ENCODE measurements at regions not wholly inside any gene's neighbourhood (a gene's known extent, or its start where the extent isn't known, plus 50 kb on each side); places are given as distances from the start of the nearest gene placed in this dataset.

DNA sequence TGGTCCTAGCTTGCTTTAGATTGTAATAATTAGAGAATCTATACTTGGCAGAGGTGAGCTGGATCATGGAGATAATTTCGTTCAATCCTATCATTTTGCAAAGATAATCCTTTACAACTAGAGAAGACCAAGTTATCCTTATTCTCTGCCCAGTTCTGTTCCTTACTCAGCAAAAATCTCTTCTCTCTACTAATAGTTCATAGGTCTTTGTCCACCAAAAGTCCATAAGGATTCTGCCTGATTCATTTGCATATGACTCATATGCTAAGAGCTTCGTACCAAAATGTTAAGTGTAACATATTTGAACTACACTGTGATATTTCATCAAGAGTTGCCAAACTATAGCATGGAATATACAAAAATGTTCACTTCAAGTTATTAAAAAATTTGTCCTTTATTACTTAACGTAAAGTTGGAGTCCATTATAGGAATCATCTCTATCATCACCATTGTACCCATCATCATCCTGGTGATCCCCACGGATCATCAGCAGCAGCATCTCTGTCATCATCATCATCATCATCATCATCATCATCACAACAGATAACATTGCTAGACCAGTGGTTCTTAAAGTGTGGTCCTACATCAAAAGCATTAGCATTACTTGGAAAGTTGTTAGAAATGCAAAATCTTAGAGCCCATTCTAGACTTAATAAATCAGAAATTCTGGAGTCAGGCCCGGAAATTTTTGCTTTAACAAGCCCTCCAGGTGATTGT, 463.0 kb downstream of the DHX35 start:
- DNase-seq (ENCODE audit: low spot score) (no peak), ATAC-seq (ENCODE audit: low FRiP score) (no peak)
- TF ChIP-seq, protein P1, sequence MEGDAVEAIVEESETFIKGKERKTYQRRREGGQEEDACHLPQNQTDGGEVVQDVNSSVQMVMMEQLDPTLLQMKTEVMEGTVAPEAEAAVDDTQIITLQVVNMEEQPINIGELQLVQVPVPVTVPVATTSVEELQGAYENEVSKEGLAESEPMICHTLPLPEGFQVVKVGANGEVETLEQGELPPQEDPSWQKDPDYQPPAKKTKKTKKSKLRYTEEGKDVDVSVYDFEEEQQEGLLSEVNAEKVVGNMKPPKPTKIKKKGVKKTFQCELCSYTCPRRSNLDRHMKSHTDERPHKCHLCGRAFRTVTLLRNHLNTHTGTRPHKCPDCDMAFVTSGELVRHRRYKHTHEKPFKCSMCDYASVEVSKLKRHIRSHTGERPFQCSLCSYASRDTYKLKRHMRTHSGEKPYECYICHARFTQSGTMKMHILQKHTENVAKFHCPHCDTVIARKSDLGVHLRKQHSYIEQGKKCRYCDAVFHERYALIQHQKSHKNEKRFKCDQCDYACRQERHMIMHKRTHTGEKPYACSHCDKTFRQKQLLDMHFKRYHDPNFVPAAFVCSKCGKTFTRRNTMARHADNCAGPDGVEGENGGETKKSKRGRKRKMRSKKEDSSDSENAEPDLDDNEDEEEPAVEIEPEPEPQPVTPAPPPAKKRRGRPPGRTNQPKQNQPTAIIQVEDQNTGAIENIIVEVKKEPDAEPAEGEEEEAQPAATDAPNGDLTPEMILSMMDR (IDR thresholded peaks at IDR 0.05): no peak

DNA sequence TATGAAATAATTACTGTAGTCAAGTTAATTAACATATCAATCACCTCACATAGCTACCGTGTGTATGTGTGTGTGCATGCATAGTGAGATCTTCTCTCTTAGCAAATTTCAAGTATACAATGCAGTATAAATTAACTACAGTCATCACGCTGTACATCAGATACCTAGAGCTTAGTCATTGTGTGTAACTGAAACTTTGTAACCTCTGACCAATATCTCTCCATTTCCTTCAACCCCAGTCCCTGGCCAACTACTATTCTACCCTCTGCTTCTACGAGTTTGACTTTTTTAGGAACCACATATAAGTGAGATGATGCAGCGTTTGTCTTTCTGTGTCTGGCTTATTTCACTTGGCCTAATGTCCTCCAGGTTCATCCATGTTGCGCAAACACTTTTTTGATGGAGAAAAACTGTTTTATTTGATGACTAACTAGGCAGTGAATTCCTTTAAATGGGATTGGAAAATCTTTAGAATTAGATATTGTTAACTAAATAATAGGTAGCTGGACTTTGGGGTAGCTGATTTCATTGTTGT, 459.5 kb downstream of the DHX35 start:
- DNase-seq (ENCODE audit: low spot score) (no peak), ATAC-seq (ENCODE audit: low FRiP score) (no peak)
- TF ChIP-seq, protein P1 (IDR thresholded peaks at IDR 0.05): no peak

DNA sequence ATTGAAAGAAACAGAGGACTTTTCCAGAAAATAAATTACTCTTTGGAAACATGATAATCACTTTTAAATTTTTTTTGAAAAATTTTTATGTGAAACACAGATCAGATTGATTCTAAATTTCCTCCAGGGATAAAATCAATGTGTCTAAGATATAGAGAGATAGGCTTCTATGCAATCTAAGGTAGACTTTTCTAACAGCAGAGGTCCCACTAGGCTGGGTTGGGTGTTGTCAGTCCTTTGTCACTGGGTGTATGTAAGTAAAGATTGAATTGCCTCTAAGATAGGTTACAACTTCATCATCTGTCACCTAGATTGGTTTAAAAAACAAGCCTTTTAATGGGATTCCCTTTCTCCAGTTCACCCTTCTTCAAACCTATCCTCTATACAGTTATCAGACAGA, 449.9 kb downstream of the DHX35 start:
- TF ChIP-seq, protein P1 (IDR thresholded peaks at IDR 0.05): no peak
- DNase-seq (ENCODE audit: low spot score) (no peak), ATAC-seq (ENCODE audit: low FRiP score) (no peak)

DNA sequence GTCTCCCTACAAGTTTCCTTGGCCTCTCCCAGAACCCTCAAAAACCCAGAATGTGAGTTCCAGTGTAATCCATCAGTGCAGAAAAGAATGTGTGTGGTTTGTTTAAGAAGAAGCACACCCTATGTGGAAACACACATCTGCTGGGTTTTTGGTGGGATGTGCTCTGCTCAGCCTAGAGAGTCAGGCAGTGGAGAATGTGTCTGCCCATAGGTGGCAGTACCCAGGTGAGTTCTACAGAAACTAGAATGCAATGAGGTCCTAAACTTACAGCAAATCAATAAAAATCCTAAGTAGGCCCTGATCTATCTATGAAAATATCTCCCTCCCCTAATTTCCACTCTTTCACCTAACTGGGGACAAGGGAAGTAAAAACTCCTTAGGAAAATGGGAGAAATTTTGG, 437.3 kb downstream of the DHX35 start:
- ATAC-seq (ENCODE audit: low FRiP score) (no peak), DNase-seq (ENCODE audit: low spot score) (no peak)
- TF ChIP-seq, protein P1 (IDR thresholded peaks at IDR 0.05): no peak

DNA sequence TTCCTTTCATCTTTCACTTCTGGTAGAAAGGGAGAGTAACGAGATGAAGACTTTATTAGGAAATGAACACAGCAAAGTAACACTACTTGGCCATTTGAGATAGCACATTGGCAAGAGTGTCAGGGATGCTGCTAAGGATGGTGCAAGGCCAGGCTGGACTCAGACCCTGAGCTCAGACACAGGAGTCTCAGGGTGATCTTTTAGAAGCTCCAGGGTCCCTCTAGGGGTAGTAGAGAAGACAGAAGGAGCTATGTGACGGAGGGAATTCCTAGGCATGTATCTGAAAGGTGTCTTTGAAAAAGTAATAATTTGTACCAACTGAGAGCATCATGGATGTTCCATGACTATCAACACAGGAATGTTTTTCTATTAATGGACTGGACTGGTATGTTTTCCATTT, 436.5 kb downstream of the DHX35 start:
- TF ChIP-seq, protein P1 (IDR thresholded peaks at IDR 0.05): no peak
- no peak for ATAC-seq (ENCODE audit: low FRiP score)
- DNase-seq (ENCODE audit: low spot score): no peak

DNA sequence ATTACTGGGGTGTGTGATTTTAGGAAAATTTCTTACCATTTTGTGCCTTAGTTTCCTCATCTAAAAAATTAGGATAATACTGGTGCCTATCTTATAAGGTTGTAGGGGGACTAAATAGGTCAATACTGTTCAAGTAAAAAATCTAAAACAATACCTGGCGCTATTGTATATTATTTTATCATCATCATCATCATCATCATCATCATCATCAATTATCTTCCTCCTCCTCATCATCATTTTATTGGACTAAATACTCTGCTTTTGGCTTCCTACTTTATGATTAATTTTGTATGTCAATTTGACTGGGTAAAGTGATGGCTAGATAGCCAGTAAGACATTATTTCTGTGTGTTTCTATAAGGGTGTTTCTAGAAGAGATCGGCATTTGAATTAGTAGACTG, 435.5 kb downstream of the DHX35 start:
- TF ChIP-seq, protein P1 (IDR thresholded peaks at IDR 0.05): no peak
- ATAC-seq (ENCODE audit: low FRiP score) (no peak), DNase-seq (ENCODE audit: low spot score) (no peak)

Measured in omental fat pad (tissue), 3 donors.